Gastrocnemius medialis (tissue), 4 donors: ENCODE measurements at regions not wholly inside any gene's neighbourhood (a gene's known extent, or its start where the extent isn't known, plus 50 kb on each side); places are given as distances from the start of the nearest gene placed in this dataset.

ENCODE experiments used
- POLR2A ChIP-seq, 2 donors: fragments of 450-650 bp; IDR thresholded peaks; one replicate each; pipeline ENCODE4 v1.6.1; 2017; ENCODE audit warnings: antibody characterized with exemption in 2 of 2, mild to moderate bottlenecking in 2 of 2, moderate library complexity in 2 of 2
- TF ChIP-seq, protein P1 (sequence below), 5 experiments: fragments of 450-650 bp in 3 of 5; fragments of 200-600 bp in 2 of 5; sonication (generic) in 2 of 5; IDR thresholded peaks in 4 of 5; conservative IDR thresholded peaks in 1 of 5; 1 replicate in 4 of 5; 2 replicates in 1 of 5; pipeline ENCODE4 v1.5.1; 2016 to 2019; ENCODE audit warnings: antibody characterized with exemption in 5 of 5, mild to moderate bottlenecking in 3 of 5, moderate library complexity in 3 of 5

DNA sequence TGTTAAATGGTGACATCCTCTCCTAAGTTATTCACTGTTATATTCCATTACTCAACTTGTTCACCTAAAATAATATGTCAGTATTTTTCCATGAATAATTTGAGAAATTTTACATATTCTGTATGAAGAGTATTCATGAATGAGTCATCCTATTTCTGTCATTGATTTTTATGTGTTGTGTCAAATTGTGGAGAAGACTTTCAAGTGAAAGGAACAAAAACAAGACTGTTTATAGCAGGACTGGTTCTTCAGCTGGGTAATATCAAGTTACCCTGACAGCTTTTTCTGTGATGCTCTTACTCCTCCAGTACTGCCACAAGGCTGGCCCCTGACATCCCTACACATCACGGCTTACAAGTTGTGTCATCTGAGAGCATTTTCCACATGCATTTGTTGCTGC is 847.7 kb downstream of the NCAM2 start:
- TF ChIP-seq, protein P1, sequence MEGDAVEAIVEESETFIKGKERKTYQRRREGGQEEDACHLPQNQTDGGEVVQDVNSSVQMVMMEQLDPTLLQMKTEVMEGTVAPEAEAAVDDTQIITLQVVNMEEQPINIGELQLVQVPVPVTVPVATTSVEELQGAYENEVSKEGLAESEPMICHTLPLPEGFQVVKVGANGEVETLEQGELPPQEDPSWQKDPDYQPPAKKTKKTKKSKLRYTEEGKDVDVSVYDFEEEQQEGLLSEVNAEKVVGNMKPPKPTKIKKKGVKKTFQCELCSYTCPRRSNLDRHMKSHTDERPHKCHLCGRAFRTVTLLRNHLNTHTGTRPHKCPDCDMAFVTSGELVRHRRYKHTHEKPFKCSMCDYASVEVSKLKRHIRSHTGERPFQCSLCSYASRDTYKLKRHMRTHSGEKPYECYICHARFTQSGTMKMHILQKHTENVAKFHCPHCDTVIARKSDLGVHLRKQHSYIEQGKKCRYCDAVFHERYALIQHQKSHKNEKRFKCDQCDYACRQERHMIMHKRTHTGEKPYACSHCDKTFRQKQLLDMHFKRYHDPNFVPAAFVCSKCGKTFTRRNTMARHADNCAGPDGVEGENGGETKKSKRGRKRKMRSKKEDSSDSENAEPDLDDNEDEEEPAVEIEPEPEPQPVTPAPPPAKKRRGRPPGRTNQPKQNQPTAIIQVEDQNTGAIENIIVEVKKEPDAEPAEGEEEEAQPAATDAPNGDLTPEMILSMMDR (IDR thresholded peaks at IDR 0.05 in 4 of 5, conservative IDR thresholded peaks at IDR 0.05 in 1 of 5), result no peak
- TF ChIP-seq POLR2A (IDR thresholded peaks at IDR 0.05), result no peak
